ENCODE measurements at regions not wholly inside any gene's neighbourhood (a gene's known extent, or its start where the extent isn't known, plus 50 kb on each side); places are given as distances from the start of the nearest gene placed in this dataset.

DNA sequence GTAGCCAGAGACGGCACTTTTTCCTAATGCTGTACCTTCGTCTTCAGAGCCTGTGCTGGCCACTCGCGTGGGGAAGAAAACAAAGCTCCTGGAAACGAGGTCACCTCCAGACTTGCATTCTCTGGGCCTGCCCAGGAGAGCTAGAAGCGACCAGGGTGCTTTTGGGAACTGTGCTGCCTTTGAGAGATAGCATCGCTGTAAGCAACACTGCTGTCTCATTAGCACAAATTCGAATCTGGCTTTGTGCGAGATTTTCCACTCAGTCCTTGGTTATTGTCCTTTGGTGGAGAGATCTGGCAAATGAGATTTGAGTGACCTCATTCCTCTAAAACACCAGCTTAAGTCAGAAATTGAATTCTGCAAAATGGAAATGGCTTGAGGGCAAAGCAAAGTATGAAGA is 66.1 kb upstream of the TLR3 start:
- TF ChIP-seq MXI1 (conservative IDR thresholded peaks at IDR 0.05; ENCODE audit: poor library complexity, severe bottlenecking): no peak
- TF ChIP-seq, protein P1, sequence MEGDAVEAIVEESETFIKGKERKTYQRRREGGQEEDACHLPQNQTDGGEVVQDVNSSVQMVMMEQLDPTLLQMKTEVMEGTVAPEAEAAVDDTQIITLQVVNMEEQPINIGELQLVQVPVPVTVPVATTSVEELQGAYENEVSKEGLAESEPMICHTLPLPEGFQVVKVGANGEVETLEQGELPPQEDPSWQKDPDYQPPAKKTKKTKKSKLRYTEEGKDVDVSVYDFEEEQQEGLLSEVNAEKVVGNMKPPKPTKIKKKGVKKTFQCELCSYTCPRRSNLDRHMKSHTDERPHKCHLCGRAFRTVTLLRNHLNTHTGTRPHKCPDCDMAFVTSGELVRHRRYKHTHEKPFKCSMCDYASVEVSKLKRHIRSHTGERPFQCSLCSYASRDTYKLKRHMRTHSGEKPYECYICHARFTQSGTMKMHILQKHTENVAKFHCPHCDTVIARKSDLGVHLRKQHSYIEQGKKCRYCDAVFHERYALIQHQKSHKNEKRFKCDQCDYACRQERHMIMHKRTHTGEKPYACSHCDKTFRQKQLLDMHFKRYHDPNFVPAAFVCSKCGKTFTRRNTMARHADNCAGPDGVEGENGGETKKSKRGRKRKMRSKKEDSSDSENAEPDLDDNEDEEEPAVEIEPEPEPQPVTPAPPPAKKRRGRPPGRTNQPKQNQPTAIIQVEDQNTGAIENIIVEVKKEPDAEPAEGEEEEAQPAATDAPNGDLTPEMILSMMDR (IDR thresholded peaks at IDR 0.05; ENCODE audit: poor library complexity, severe bottlenecking): no peak
- TF ChIP-seq EP300 (conservative IDR thresholded peaks at IDR 0.05; ENCODE audit: poor library complexity, severe bottlenecking): no peak
- TF ChIP-seq REST (IDR thresholded peaks at IDR 0.05; ENCODE audit: borderline replicate concordance): no peak
- TF ChIP-seq RAD21 (conservative IDR thresholded peaks at IDR 0.05): no peak
- no peak for TF ChIP-seq TAF1 (IDR thresholded peaks at IDR 0.05; ENCODE audit: low read depth)
- TF ChIP-seq POLR2AphosphoS5 (IDR thresholded peaks at IDR 0.05): no peak
- TF ChIP-seq EZH2 (IDR thresholded peaks at IDR 0.05; ENCODE audit: borderline replicate concordance, insufficient read depth, low read length, poor library complexity, severe bottlenecking): no peak
- no peak for TF ChIP-seq SMC3 (conservative IDR thresholded peaks at IDR 0.05; ENCODE audit: poor library complexity)
